HuH-7.5 (cell line): ENCODE measurements at regions not wholly inside any gene's neighbourhood (a gene's known extent, or its start where the extent isn't known, plus 50 kb on each side); places are given as distances from the start of the nearest gene placed in this dataset.
"Not testable (repeated sequence)": the region's sequence is repeated elsewhere in the genome, so short reads cannot be mapped to it uniquely, and the experiment has no call there.

Experiments
- DNase-seq: peaks from one replicate; pipeline ENCODE4 v3.0.0; 2011; ENCODE audit warnings: low spot score

DNA sequence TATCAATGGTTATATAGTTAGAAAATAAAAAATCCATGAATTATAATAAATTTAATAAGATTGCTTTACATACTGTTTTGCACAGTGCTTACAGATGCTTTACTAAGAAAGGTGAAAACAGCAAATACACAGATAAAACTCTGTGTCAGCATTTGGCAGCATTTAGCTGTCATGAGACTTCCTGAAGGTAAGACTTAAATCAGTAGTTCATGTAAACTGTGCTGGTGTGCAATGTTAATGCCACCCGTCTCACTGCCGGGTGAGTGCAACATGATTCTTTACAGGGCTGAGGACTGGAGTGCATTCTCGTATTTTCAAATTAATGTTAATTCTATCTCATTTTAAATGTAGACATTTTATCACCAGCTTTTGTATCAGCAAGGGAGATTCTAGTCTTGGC, 326.2 kb upstream of the POT1 start:
- DNase-seq, result no peak

DNA sequence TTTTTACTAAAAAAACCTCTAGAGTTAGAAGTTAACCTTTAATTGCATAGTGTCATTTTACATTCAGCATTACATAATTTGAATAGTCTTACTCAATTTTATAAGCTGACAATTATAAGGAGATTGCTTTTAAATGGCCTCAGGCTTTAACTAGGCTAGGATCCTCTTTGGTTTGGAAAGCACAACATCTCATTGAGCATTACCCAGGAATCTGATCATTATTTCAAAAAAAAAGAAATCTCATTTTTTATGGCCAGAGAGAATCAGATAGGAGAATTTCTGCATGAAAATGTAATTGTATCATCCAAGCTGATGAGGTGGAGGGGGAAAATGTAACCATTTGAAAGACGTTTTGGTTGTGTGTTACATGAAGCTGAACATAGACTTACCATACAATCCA, 324.9 kb upstream of the POT1 start:
- no peak for DNase-seq

DNA sequence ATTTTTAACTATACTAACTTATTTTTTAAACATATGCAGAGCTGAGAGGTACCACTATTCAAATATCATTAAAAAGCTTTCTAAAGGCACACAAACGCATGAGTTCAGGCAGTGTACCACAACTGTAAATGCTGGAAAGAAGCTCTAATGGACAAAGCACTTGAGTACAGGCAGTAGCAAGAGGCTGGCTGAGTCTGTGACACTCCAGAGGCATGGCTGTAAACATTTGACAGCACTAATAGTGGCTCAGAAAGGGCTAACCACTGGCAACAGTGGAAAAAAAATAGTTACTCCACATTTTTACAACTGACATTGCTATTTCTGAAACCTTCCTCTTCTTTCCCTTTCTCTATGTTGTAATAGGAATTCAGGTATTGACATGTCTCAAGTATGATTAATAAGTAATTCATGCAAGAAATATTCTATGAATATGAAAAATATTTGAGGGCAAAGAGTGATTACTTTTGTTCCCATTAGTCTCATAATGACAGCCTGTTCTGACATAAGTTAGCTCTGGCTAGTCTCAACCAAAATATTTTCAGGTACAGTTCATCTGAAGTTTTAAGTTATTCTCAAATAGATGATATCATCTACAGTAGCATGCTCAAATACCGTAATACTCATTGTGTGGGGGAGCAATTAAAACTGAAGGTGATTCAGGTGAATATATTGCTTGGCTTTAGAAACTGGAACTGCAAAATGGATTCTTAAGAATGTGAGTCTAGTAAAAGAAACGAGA, 324.0 kb upstream of the POT1 start:
- DNase-seq, result no peak

DNA sequence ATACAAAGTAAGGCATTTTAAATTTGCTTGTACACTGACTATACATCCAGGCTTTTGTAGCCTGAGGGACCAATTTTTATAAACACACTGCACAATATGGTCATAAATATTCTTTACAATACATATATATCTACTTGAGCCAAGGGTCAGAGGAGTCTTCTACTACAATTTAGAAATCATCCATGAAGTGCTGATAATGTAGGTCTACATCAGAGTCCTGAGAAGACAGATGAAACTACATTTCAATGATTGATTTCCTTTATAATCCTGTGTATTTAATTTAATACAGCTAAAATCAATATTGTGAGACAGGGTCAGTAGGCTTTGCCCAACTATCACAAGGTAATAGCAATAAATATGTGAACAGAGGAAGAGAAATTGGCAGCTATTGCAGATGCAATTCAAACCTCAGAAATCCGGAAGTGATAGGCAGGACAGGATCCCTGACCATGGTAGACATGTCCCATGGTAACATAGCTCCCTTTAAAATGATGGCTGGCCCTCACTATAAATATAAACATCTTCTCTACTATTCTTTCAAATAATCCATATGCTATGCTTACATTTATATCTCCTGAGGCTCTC, 318.0 kb upstream of the POT1 start:
- DNase-seq, result no peak

DNA sequence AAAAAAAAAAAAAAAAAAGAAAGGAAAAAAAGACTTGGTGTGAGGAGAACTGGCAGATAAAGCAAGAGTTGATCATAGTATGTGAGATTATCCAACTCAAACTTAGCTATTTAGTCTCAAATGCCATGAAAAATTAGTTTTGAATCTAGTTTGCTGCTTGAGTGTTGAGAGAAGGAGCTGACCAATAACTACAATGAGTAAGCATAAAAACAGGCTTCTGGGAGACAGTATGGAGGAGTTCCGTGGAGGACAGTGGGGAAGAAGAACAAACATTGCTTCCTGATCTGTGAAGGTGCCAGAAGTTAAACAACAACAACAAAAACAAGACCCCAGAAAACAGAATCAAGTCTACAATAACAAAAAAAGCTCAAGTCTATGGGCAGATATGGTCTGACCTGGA, 317.1 kb upstream of the POT1 start:
- no peak for DNase-seq

DNA sequence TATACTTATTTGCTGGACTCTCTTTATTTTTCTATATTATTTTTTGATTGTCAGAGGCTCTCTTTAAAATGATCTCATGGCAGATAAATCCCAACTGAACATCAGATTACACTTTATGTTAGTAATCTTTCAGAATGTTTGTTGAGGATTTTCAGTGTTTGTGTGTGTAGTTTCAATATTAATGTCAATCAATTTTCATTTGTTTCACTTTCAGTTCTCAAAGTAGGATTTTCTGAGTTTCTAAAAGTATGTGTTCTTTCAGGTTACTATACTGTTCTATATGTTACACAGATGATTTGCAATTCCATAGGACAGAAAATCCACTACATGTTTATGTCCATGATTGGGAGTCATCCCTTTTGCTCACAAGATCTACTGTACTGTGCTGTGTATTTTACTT, 311.9 kb upstream of the POT1 start:
- DNase-seq, result no peak

DNA sequence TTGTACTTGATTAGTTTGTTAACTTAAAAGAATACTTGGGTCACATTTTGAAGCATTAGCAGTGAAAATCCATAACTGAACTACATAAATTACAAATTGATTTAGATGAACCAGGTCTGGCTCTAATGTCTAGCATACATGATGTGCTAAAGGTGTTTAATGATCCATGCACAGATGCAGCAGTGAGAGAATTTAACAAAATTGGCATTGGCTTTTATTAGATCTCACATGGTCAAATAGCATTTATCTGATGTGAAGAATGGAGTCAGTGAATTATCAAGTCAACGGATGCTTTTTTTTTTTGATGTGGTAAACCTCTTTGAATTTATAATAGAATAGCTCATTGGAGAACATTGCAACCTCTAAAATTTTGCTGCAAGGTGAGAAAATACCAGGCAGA, 293.0 kb upstream of the POT1 start:
- no peak for DNase-seq

DNA sequence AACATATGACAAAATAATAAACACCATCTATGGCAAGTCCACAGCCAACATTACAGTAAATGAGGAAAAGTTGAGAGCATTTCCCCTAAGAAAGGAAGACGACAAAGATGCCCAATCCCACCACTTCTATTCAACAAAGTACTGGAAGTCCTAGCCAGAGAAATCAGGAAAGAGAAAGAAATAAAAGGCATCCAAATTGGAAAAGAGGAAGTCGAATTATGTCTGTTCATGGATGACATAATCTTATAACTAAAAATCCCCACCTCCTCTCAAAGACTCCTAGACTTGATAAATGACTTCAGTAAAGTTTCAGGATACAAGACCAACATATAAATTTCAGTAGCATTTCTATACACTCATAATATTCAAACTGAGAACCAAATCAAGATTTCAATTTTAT, 288.5 kb upstream of the POT1 start:
- DNase-seq, result no peak

DNA sequence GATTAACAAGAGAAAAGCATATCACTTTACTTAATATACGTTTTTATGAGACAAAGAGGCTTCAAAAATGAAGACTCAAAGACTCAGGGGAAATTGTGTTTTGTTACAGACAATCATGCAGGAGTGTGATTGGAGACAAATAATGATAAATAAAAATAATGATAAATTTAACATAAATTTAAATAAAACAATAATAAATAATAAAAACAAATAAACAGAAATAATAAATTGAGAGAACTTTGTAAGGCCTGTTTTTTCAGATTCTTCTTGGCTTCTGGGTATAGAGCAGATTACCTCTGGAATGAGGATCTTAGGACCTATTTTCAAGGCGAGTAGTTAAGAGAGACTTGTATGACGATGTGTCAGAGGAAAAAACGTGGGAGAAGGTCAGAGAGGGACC, 271.4 kb upstream of the POT1 start:
- DNase-seq, result no peak

DNA sequence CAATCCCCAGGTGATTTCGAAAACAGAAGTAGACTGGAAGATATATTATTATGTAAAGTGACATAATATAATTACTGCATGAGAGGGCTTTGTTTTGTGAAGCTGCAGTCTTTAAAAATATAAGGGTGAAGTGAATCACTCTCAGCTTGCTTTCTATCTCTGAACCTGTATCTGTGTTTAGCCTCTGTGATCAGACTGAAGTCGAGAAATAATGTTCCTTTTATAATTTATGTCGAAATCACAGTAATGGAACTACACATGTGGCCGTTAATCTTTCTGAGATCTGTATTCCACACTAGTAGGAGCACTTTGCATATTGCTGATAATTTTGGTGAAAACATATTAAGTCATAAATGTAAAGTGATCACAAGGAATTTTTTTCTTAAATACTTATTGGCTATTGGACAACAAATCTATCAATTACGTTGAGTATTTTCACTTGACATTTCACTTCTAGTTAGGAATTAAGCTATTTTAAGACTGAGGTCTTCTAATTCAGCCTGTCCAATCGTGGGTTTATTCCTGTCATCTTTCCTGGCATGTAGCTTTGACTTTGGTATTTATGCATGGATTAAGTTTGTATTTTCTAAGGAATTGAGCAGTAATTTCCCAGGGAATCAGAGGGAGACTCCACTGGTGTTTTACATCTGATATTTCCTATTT, 268.2 kb upstream of the POT1 start:
- no peak for DNase-seq

DNA sequence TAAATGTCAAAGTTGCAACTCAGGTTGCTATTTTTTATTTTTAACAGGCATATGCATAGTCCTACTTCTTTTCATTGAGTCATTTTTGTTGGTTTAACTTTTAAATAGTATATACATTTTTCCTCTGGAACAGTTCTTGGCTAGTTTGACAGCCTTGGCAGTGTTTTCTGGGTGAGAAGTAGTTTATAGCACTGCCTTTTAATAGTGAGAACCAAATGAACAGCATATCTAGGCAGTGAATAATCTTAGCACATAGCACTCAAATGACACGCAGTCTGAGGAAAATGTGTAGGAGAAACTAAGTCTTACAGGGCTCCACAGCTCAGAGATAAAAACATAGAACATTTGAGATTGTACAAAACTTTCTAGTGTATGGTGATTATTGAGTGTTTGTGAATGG, 265.5 kb upstream of the POT1 start:
- DNase-seq, result no peak

DNA sequence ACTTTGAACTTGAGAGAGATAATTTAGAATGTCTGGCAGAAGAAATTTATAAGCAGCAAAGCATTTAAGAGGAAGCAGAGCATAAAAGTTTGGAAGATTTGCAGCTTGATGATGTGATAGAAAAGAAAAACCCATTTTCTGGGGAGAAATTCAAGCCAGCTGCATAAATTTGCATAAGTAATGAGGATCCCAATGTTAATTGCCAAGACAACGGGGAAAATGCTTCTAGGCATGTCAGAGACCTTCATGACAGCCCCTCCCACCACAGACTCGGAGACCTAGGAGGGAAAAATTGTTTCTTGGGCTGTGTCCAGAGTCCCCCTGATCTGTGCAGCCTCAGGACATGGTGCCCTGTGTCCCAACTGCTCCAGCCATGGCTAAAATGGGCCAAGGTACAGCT, 263.6 kb upstream of the POT1 start:
- DNase-seq, result no peak

DNA sequence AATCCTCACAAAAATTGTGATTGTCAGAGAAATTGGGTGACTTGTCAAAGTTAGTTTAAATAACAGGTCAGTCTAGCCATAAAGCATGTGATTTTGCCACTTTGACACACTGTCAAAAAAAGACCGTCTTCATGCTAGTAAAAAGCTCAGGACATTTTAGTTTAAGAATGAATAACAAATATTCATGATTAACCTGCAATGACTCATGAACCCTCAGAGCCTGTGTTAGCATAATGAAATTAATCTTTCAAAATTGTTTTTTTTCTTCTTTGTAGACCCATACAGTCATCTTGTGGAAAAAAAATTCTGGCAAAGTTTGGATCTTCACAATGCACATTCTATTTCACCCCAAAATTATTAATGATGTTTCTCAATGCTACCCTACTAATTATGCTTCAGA, 255.2 kb upstream of the POT1 start:
- DNase-seq, result no peak

DNA sequence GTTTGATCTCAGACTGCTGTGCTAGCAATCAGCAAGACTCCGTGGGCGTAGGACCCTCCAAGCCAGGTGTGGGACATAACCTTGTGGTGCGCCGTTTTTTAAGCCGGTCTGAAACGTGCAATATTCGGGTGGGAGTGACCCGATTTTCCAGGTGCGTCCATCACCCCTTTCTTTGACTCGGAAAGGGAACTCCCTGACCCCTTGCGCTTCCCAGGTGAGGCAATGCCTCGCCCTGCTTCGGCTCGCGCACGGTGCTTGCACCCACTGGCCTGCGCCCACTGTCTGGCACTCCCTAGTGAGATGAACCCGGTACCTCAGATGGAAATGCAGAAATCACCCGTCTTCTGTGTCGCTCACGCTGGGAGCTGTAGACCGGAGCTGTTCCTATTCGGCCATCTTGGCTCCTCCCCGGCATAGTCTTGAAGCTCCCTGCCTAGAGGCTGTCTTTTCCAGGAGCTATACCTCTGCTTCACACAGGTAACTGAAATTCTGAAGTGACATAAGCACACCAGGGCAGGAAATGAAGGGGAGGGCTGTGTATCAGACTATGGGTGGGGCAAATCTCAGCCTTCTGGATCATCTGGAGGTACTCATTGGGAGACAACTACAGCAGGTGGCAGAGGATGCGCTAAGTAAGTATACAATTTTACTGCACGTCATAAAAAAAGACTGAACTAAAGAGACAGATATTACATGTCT, 252.1 kb upstream of the POT1 start:
- DNase-seq, result not testable (repeated sequence)

DNA sequence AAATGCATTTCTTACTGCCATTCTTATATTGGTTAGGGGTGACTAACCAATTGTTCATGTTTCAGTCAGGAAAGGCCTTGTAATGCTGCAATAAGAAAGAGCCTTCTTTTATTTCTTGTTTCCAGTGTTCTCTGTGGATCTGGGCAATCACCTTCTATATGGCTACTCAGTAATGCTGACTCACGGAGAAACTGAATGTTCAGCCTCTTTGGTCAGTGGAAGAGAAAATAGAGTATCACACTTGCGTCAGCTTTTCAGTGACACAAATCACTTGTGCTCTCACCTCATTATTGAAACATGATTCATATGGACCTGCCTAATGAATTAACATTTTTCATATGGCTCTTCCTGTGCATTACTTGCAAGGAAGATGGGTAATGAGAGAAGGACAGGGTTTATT, 243.9 kb upstream of the POT1 start:
- no peak for DNase-seq

DNA sequence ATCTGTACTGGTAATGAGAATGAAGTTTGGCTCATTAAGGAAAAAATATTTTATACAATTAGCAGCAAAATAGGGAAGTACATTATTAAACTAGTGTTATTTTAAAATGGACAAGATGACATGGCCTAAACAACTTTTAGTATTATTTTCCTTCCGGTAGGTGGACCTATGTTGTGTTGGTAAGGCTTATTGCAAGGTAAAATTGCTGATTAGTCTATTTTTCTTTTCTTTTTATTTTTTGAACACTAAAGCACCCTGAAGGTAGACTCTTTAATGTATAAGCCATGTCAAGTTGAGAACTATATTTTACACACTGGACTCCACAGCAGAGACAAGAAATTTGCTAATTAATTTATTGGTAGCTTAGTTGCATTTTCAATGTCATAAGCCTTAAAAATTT, 239.5 kb upstream of the POT1 start:
- DNase-seq, result no peak

DNA sequence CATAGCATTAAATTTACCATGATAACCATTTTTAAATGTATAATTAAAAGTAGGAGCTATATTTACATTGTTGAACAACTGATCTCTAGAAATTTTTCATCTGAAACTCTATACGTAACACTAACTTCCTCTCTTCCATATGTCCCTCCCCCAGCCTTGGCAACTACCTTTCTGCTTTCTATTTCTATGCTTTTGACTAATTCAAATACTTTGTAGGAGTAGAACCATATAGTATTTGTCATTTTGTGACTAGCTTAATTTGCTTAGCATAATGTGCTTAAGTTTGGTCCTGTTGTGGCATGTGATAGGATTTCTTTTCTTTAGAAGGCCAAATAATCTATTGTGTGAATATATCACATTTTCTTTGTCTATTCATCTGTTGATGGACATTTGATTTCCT, 225.3 kb upstream of the POT1 start:
- no peak for DNase-seq

DNA sequence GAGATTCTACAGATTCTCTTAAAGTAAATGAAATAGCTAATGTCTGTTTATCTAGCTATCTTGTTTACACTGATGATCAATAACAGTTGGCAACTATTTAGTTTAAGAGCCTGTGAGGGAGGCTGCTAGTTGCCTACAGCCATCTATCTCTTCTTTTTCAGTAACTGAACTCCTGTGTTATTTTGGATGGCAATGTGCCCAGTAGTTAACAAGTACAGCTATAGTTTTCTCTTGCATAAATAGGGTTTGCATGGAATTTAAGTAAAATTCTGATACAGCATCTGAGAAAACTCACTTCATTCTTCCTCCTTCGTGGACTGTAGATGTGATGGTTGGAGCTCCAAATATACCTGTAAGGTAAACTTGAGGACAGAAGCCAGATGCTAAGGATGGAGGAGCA, 219.5 kb upstream of the POT1 start:
- DNase-seq, result no peak

DNA sequence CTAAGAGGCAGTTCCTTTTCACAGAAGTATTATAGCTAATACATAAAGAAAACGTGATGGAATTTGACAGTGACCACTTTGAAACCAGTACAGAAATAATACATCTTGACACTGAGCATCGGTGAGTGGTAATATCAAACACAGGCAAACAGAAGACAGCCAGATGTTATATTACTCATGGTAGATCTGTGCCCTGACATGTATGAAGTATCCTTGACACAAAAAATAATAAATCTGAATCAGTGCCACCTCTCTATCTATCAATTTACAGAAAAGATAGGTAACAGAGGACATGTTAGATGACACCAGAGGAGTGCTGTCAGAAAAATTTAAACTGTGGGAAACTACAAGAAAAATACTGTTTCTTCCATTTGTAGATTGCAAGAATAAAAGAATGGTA, 217.4 kb upstream of the POT1 start:
- DNase-seq, result no peak

DNA sequence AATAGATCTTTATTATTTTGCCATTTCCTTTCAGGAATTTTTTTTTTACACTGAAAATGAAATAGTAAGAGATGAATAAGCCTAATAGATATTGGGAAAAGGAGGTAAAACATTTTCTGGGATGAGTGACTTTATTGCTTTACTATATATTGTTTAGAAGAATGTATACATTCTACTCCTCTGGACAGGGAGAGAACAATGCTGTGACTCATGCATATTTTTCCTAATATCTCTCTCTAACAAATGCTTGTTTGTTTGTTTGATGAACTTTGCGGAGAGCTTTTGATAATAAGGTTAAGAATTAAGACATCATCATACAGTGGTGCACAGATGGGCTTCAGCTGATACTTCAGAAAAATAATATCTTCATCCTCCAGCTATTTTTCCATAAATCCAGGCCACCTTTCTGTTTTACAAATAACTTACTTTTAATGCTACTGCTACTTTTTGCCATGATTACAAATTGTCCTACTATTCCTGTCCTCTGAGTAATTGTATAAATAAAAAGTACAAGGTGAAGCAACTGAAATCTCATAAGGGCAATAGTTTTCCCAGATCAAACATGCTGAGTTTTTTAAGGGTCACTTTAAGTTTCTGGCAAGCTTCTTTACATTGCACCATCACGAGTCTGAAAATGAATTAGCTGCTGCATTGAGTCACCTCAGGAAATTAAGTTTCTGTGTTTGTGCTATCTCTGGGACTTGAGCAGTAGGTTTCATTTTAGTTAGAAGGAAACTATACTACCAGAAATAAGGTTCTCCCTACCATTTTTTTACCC, 207.3 kb upstream of the POT1 start:
- DNase-seq, result no peak

DNA sequence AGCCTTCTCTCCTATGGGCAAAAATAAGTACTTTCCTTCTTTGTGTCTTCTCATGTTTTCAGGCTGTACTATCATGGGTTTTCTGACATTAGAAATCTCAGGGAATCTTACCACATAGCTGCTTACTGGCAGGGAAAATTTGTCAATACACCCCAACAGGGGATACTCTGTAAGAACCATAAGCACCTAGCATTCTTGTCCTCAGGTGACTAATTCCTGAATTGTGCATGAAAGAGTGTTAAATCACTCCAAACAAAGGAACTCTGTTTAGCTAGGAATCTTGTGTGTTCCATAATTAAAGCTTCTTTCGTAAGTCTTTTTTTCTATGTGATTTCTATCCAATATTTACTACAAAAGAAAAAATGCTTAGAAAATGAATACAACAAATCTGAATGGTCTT, 206.7 kb upstream of the POT1 start:
- DNase-seq, result no peak

DNA sequence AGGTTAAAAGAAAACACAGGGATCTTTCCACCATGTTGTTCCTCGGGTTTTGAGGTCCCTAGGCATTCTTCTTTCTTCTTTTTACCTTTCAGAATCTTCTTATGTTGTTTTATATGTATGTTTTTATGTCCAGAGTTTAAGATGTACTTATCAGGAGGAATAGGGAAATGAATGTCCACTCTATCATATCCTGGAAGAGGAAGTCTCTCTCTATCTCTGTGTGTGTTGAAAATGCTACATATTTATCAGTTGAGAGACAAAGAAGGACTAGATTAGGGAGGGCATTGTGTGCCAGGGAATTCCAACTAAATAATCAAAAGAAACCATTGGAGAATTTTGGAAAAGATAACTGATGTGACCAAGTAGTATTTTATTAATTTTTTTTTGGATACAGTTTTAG, 200.5 kb upstream of the POT1 start:
- DNase-seq, result no peak
